ENCODE measurements at regions not wholly inside any gene's neighbourhood (a gene's known extent, or its start where the extent isn't known, plus 50 kb on each side); places are given as distances from the start of the nearest gene placed in this dataset.

- no peak for DNase-seq (ENCODE audit: low read depth)
These were observed 138.6 kb downstream of the ERMARD start for GRCh38 chr6:169890049-169890448.

- DNase-seq (ENCODE audit: low read depth) = no peak
These were observed 136.2 kb downstream of the ERMARD start for GRCh38 chr6:169887529-169888140.

GRCh38 chr6:169886631-169887227, 135.3 kb downstream of the ERMARD start:
- no peak for DNase-seq (ENCODE audit: low read depth)

- DNase-seq (ENCODE audit: low read depth) = no peak
These were observed 134.4 kb downstream of the ERMARD start for GRCh38 chr6:169885831-169886230.

- no peak for DNase-seq (ENCODE audit: low read depth)
These were observed 133.7 kb downstream of the ERMARD start for GRCh38 chr6:169885131-169885530.

GRCh38 chr6:169884158-169884557, 132.7 kb downstream of the ERMARD start:
- no peak for DNase-seq (ENCODE audit: low read depth)

GRCh38 chr6:169883316-169883715, 131.9 kb downstream of the ERMARD start:
- no peak for DNase-seq (ENCODE audit: low read depth)

GRCh38 chr6:169881976-169882375, 130.6 kb downstream of the ERMARD start:
- DNase-seq (ENCODE audit: low read depth) = no peak

GRCh38 chr6:169881398-169881797, 130.0 kb downstream of the ERMARD start:
- no peak for DNase-seq (ENCODE audit: low read depth)

- DNase-seq (ENCODE audit: low read depth) = no peak
These were observed 129.1 kb downstream of the ERMARD start for GRCh38 chr6:169880516-169880915.

- no peak for DNase-seq (ENCODE audit: low read depth)
These were observed 117.9 kb downstream of the ERMARD start for GRCh38 chr6:169869301-169869700.

- DNase-seq (ENCODE audit: low read depth) = peak; percentile 21
These were observed 117.0 kb downstream of the ERMARD start for GRCh38 chr6:169868458-169868857.

- DNase-seq (ENCODE audit: low read depth) = no peak
These were observed 116.3 kb downstream of the ERMARD start for GRCh38 chr6:169867751-169868191.

GRCh38 chr6:169866668-169867521, 115.5 kb downstream of the ERMARD start:
- DNase-seq (ENCODE audit: low read depth) = no peak

GRCh38 chr6:169866140-169866534, 114.7 kb downstream of the ERMARD start:
- no peak for DNase-seq (ENCODE audit: low read depth)

- no peak for DNase-seq (ENCODE audit: low read depth)
These were observed 114.1 kb downstream of the ERMARD start for GRCh38 chr6:169865346-169866139.

- no peak for DNase-seq (ENCODE audit: low read depth)
These were observed 113.0 kb downstream of the ERMARD start for GRCh38 chr6:169864148-169865020.

GRCh38 chr6:169863710-169864109, 112.3 kb downstream of the ERMARD start:
- DNase-seq (ENCODE audit: low read depth) = no peak

- no peak for DNase-seq (ENCODE audit: low read depth)
These were observed 111.6 kb downstream of the ERMARD start for GRCh38 chr6:169862892-169863525.

- DNase-seq (ENCODE audit: low read depth) = no peak
These were observed 110.8 kb downstream of the ERMARD start for GRCh38 chr6:169862043-169862891.
